Mammary epithelial cell (primary cell): ENCODE measurements at regions not wholly inside any gene's neighbourhood (a gene's known extent, or its start where the extent isn't known, plus 50 kb on each side); places are given as distances from the start of the nearest gene placed in this dataset.
"Not testable (repeated sequence)": the region's sequence is repeated elsewhere in the genome, so short reads cannot be mapped to it uniquely, and the experiment has no call there.

Source experiments
- CTCF ChIP-seq, 2 donors: IDR thresholded peaks in 1 of 2; conservative IDR thresholded peaks in 1 of 2; 2 replicates each; pipeline ENCODE4 v1.5.1; 2011 to 2012; ENCODE audit warnings: inconsistent platforms in 2 of 2, low read length in 2 of 2, mild to moderate bottlenecking in 2 of 2, control low read depth in 1 of 2, low read depth in 1 of 2; ENCODE audit not compliant: insufficient read depth in 1 of 2; ENCODE audit errors: extremely low read depth in 1 of 2
- EZH2 ChIP-seq: IDR thresholded peaks from 2 replicates; pipeline ENCODE4 v1.6.1; 2012; ENCODE audit warnings: low read length, inconsistent platforms, borderline replicate concordance

- not testable (repeated sequence) for TF ChIP-seq CTCF (conservative IDR thresholded peaks at IDR 0.05 in 1 of 2, IDR thresholded peaks at IDR 0.05 in 1 of 2; ENCODE audit: extremely low read depth in 1 of 2, insufficient read depth in 1 of 2, low read depth in 1 of 2, low read length in 2 of 2); EZH2
Observed at GRCh38 chr17:15847447-15848229, 97.3 kb upstream of the ADORA2B start.
